Uterus (tissue), 3 donors: ENCODE measurements at regions not wholly inside any gene's neighbourhood (a gene's known extent, or its start where the extent isn't known, plus 50 kb on each side); places are given as distances from the start of the nearest gene placed in this dataset.

Experiments
- DNase-seq, 2 donors: peaks; one replicate each; pipeline ENCODE4 v3.0.0-alpha.2; 2019 to 2020
- H3K27ac ChIP-seq, 2 donors: fragments of 200-600 bp; sonication (generic); 1 replicate in 1 of 2; 2 replicates in 1 of 2; pipeline ENCODE4 v1.5.1; 2016 to 2018
- H3K27me3 ChIP-seq, 2 donors: fragments of 200-600 bp; sonication (generic); one replicate each; pipeline ENCODE4 v1.5.1; 2018 to 2019; ENCODE audit warnings: control low read depth in 1 of 2
- H3K36me3 ChIP-seq, 2 donors: fragments of 200-600 bp; sonication (generic); one replicate each; pipeline ENCODE4 v1.5.1; 2019; ENCODE audit warnings: control low read depth in 1 of 2
- H3K4me1 ChIP-seq, 2 donors: fragments of 200-600 bp; sonication (generic); one replicate each; pipeline ENCODE4 v1.5.1; 2018 to 2019; ENCODE audit warnings: control low read depth in 1 of 2
- H3K4me3 ChIP-seq, 2 donors: fragments of 200-600 bp; sonication (generic); 1 replicate in 1 of 2; 2 replicates in 1 of 2; pipeline ENCODE4 v1.5.1; 2018 to 2019; ENCODE audit warnings: mild to moderate bottlenecking in 1 of 2
- H3K9me3 ChIP-seq, 2 donors: fragments of 200-600 bp; sonication (generic); one replicate each; pipeline ENCODE4 v1.5.1; 2019; ENCODE audit warnings: control low read depth in 1 of 2
- POLR2A ChIP-seq, 2 donors: fragments of 450-650 bp; IDR thresholded peaks; one replicate each; pipeline ENCODE4 v1.6.1; 2016; ENCODE audit warnings: antibody characterized with exemption in 2 of 2, mild to moderate bottlenecking in 1 of 2, moderate library complexity in 1 of 2
- intact Hi-C: fragments of 100-400 bp; cut with DNase I; formaldehyde crosslinking; loops from one replicate; pipeline ENCODE4 v1.15.1; 2023; ENCODE audit warnings: low total_unique reads
- TF ChIP-seq, protein P1 (sequence below), 4 experiments: fragments of 200-600 bp in 2 of 4; fragments of 450-650 bp in 2 of 4; sonication (generic) in 2 of 4; IDR thresholded peaks; one replicate each; pipeline ENCODE4 v1.5.1; 2016 to 2019; ENCODE audit warnings: antibody characterized with exemption in 4 of 4, mild to moderate bottlenecking in 2 of 4, moderate library complexity in 1 of 4
- donor health status: DM: yes; HTN: yes; CAD: no.

DNA sequence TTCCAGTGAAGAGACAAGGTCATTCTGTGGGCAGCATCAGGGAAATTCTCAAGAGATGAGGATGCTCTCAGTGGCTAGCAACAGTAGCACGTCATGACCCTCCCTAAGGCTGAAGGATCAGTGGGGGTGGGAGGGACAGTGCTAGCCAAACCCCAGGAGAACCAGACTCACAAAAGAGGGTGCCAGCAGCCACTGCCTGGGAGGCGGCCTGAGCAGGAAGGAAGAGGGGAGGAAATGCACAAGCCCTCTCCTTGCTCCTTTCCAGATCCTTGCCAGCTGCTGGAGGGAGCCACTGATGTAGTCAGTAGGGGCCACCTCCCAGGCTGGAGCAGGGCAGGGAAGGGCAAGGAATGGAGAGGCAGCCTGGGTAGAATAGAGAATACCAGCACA lies 302.7 kb downstream of the RPS24 start:
- no peaks in the 10 kb centered on the region for H3K9me3 ChIP-seq
- H3K27me3 ChIP-seq = no peaks in the 10 kb centered on the region
- intact Hi-C loops = no loop called here
- H3K36me3 ChIP-seq = no peaks in the 10 kb centered on the region
- peaks cover 0 to 16% of the 10 kb centered on the region in 2 donors for H3K4me1 ChIP-seq
- no peak overlapping the region for H3K4me3 ChIP-seq
- DNase-seq = peak; percentile 25 to 36
- peak overlapping the region; percentile 20 to 43 for H3K27ac ChIP-seq
- TF ChIP-seq, protein P1, sequence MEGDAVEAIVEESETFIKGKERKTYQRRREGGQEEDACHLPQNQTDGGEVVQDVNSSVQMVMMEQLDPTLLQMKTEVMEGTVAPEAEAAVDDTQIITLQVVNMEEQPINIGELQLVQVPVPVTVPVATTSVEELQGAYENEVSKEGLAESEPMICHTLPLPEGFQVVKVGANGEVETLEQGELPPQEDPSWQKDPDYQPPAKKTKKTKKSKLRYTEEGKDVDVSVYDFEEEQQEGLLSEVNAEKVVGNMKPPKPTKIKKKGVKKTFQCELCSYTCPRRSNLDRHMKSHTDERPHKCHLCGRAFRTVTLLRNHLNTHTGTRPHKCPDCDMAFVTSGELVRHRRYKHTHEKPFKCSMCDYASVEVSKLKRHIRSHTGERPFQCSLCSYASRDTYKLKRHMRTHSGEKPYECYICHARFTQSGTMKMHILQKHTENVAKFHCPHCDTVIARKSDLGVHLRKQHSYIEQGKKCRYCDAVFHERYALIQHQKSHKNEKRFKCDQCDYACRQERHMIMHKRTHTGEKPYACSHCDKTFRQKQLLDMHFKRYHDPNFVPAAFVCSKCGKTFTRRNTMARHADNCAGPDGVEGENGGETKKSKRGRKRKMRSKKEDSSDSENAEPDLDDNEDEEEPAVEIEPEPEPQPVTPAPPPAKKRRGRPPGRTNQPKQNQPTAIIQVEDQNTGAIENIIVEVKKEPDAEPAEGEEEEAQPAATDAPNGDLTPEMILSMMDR (IDR thresholded peaks at IDR 0.05) = no peak
- no peak for TF ChIP-seq POLR2A (IDR thresholded peaks at IDR 0.05)

DNA sequence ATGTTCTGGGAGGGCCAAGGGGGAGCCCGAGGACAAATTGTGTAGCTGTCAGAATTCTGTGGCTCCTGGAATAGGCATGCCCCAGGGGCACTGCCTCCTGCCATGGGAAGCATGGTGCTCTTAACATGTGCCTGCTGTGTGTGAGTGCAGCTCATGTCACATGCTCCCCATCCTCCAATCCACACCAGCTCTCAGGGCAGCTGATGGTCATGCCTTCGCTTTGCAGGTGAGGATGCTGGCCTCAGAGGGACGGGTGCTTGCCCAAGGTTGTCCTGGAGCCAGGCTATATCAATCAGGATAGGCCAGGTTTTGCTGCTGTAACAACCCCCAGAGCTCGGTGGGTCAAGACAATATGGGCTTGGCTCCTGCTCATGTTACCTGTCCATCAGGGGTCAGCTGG lies 303.4 kb downstream of the RPS24 start:
- intact Hi-C loops = no loop called here
- H3K4me1 ChIP-seq = peaks cover 0 to 16% of the 10 kb centered on the region in 2 donors

DNA sequence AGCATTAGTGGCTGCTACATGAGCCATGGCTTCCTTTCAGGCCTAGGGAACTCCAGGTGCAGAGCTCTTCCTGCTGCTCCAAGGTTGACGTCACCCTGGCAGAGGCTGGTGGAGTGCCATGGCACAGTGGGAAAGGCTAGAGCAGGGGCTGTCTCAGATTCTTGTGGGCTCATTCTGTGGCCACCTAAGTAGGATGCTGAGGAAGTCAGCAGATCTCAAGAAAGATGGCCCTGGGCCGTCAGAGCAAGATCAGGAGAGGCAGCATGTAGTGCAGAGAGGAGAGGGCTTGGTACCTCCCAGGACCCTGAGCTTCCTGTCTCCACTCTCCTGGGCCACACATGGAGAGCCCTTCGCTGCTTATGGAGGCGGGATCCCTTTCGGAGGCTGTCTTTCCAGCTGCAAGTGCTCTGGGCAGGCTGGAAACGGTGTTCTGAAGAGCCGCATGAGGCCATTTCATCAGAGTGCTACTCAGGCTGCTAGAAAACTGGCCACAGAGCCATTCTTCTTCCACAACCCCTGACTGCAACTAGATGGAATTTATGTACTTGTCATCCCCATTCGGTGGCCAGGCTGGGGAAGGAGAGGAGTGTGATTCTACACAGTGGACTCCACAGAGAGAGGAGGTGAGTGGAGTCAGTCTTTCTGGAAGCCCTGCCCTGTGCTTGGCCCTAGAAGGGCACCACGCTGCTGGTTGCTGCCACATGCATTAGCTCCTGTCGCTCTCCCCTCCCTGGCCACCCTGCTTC lies 304.2 kb downstream of the RPS24 start:
- Histone ChIP-seq H3K27ac (no peak overlapping the region), H3K36me3 (no peaks in the 10 kb centered on the region), H3K4me3 (no peak overlapping the region), H3K9me3 (no peaks in the 10 kb centered on the region), H3K4me1 (peaks cover 0 to 16% of the 10 kb centered on the region in 2 donors), H3K27me3 (no peaks in the 10 kb centered on the region)
- intact Hi-C loops = no loop called here
- peak; percentile 7 to 12 for DNase-seq
- TF ChIP-seq, protein P1 (IDR thresholded peaks at IDR 0.05) = no peak
- no peak for TF ChIP-seq POLR2A (IDR thresholded peaks at IDR 0.05)

More for the DNA sequence above, 303.4 kb downstream of the RPS24 start:
- DNase-seq = peak in 1 of 2 donors; percentile 8
- no peak overlapping the region for H3K4me3 ChIP-seq
- H3K27ac ChIP-seq = peak overlapping the region in 1 of 2 donors; percentile 43
- no peaks in the 10 kb centered on the region for H3K9me3 ChIP-seq
- no peaks in the 10 kb centered on the region for H3K36me3 ChIP-seq
- no peaks in the 10 kb centered on the region for H3K27me3 ChIP-seq
- TF ChIP-seq, protein P1 (IDR thresholded peaks at IDR 0.05) = no peak
- TF ChIP-seq POLR2A (IDR thresholded peaks at IDR 0.05) = no peak

DNA sequence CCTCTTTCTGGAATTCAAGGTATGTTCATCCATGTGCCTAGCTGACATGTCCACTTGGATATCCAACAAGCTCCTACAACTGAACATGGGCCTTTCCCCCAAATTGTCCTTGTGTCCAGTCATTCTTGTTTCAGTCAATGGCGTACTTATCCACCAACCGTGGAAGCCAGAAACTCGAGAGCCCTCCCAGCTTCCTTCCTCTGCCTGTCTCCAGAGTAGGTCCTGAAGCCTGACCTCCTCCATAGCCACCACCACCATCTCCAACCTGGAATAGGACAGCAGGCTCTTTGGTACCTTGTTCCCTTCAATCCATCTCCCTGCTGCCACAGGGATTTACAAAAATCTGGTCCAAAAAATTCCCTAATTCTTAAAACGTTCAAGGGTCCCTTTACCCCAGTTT lies 305.1 kb downstream of the RPS24 start:
- no peaks in the 10 kb centered on the region for H3K36me3 ChIP-seq
- intact Hi-C loops = no loop called here
- no peak overlapping the region for H3K27ac ChIP-seq
- DNase-seq = peak in 1 of 2 donors; percentile 4
- no peak overlapping the region for H3K4me3 ChIP-seq
- H3K4me1 ChIP-seq = peaks cover 0 to 16% of the 10 kb centered on the region in 2 donors
- H3K9me3 ChIP-seq = no peaks in the 10 kb centered on the region
- TF ChIP-seq POLR2A (IDR thresholded peaks at IDR 0.05) = no peak
- TF ChIP-seq, protein P1 (IDR thresholded peaks at IDR 0.05) = no peak
- H3K27me3 ChIP-seq = no peaks in the 10 kb centered on the region

DNA sequence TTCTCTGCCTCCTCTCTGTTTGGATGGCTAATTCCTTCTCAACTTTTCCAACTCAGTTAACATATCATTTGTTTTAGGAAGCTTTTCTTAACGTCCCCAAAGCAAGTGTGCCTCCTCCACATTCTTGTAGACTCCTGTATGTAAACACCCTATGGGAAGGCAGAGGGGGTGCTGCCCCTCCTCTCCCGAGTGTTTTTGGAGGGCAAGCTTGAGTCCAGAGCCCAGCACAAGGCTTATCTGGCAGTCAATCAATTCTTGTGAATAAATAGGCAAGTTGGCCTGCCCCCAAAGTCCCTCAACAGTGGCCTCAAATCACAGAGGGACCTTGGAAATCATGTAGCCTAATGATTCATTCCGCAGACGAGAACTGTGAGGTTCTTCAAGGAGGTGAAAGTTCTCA lies 305.6 kb downstream of the RPS24 start:
- Histone ChIP-seq H3K9me3 (no peaks in the 10 kb centered on the region), H3K4me3 (no peak overlapping the region), H3K27ac (no peak overlapping the region), H3K27me3 (no peaks in the 10 kb centered on the region), H3K36me3 (no peaks in the 10 kb centered on the region), H3K4me1 (peaks cover 0 to 16% of the 10 kb centered on the region in 2 donors)
- intact Hi-C loops = no loop called here
- DNase-seq = peak; percentile 10 to 12
- TF ChIP-seq, protein P1 (IDR thresholded peaks at IDR 0.05) = no peak
- TF ChIP-seq POLR2A (IDR thresholded peaks at IDR 0.05) = no peak
